ENCODE measurements at regions not wholly inside any gene's neighbourhood (a gene's known extent, or its start where the extent isn't known, plus 50 kb on each side); places are given as distances from the start of the nearest gene placed in this dataset.

DNA sequence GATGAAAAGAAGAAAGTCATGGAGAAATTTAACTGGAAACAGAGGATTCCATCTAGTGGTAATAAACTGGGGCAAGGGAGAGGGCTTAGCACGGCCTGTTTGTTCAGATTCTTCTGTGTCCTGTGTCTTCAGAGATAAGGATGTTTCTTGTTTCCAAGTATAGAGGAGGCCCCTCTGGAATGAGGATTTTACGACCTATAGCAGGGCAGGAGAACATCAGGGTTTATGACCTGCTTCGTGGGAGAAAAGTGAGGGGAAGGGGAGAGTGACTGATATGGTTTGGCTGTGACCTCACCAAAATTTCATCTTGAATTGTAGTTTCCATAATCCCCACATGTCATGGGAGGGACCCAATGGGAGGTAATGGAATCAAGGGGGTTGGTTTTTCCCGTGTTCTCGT, 93.0 kb upstream of the LDB2 start:
- Histone ChIP-seq H3K36me3 (ENCODE audit: control insufficient read depth in 2 of 2, extremely low read depth in 1 of 2, insufficient read depth in 2 of 2, low read length in 2 of 2) (no peaks in the 10 kb centered on the region), H3K4me2 (ENCODE audit: insufficient read depth, low read length) (no peak overlapping the region), H3K79me2 (ENCODE audit: control insufficient read depth, insufficient read depth, low read length) (no peaks in the 10 kb centered on the region), H4K20me1 (replicated peaks; ENCODE audit: control insufficient read depth, extremely low read depth, insufficient read depth, low read length) (no peaks in the 10 kb centered on the region), H3K27ac (ENCODE audit: insufficient read depth, low read depth, low read length) (no peak overlapping the region), H3K9me1 (replicated peaks; ENCODE audit: control insufficient read depth, extremely low read depth, insufficient read depth, low read length) (peaks cover 4% of the 10 kb centered on the region), H3K4me1 (ENCODE audit: control insufficient read depth, extremely low read depth, insufficient read depth, low read length) (peaks cover 4% of the 10 kb centered on the region), H3K9me3 (replicated peaks; ENCODE audit: control insufficient read depth, insufficient read depth, low read length) (no peaks in the 10 kb centered on the region), H2AFZ (ENCODE audit: low read depth, low read length) (no peak overlapping the region), H3K27me3 (ENCODE audit: control insufficient read depth in 2 of 2, insufficient read depth in 2 of 2, low read length in 2 of 2) (no peaks in the 10 kb centered on the region), H3K4me3 (replicated peaks in 1 of 3; ENCODE audit: insufficient read depth in 1 of 3, low read depth in 1 of 3, low read length in 3 of 3) (no peak overlapping the region), H3K9ac (replicated peaks; ENCODE audit: extremely low read depth, insufficient read depth, low read length) (no peak overlapping the region)
- FAIRE-seq (no peak), DNase-seq (ENCODE audit: low read depth, low spot score) (peak; percentile 25)
- TF ChIP-seq EZH2 (IDR thresholded peaks at IDR 0.05; ENCODE audit: borderline replicate concordance, low read depth, low read length, severe bottlenecking) (no peak), JUN (IDR thresholded peaks at IDR 0.05; ENCODE audit: borderline replicate concordance, insufficient read depth, insufficient read length, low read depth) (no peak), MYC (IDR thresholded peaks at IDR 0.05; ENCODE audit: low read depth, low read length) (no peak), POLR2AphosphoS5 (IDR thresholded peaks at IDR 0.05; ENCODE audit: insufficient read depth, low read depth, low read length) (no peak), GATA2 (IDR thresholded peaks at IDR 0.05; ENCODE audit: insufficient read depth, insufficient read length, low read depth, low read length) (no peak), POLR2A (IDR thresholded peaks at IDR 0.05; ENCODE audit: low read depth, low read length) (no peak), FOS (IDR thresholded peaks at IDR 0.05; ENCODE audit: borderline replicate concordance, insufficient read depth, low read length) (no peak)
- TF ChIP-seq, protein P1, sequence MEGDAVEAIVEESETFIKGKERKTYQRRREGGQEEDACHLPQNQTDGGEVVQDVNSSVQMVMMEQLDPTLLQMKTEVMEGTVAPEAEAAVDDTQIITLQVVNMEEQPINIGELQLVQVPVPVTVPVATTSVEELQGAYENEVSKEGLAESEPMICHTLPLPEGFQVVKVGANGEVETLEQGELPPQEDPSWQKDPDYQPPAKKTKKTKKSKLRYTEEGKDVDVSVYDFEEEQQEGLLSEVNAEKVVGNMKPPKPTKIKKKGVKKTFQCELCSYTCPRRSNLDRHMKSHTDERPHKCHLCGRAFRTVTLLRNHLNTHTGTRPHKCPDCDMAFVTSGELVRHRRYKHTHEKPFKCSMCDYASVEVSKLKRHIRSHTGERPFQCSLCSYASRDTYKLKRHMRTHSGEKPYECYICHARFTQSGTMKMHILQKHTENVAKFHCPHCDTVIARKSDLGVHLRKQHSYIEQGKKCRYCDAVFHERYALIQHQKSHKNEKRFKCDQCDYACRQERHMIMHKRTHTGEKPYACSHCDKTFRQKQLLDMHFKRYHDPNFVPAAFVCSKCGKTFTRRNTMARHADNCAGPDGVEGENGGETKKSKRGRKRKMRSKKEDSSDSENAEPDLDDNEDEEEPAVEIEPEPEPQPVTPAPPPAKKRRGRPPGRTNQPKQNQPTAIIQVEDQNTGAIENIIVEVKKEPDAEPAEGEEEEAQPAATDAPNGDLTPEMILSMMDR (IDR thresholded peaks at IDR 0.05; ENCODE audit: extremely low read depth in 1 of 2, insufficient read depth in 1 of 2, low read depth in 1 of 2, low read length in 2 of 2): no peak
- TF ChIP-seq, protein P2, sequence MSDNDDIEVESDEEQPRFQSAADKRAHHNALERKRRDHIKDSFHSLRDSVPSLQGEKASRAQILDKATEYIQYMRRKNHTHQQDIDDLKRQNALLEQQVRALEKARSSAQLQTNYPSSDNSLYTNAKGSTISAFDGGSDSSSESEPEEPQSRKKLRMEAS (IDR thresholded peaks at IDR 0.05; ENCODE audit: insufficient read depth, insufficient read length): no peak
- POLR2A ChIA-PET: no interaction called here
- BruUV-seq (replicated peaks): no TSS peak
- CTCF ChIA-PET: no interaction called here
- intact Hi-C loops (cut with micrococcal nuclease): no loop called here
- dilution Hi-C loops (cut with MboI; ENCODE audit: extremely low pct_ligation_motif_present, low sequenced_read_pairs): no loop called here
